ENCODE measurements at regions not wholly inside any gene's neighbourhood (a gene's known extent, or its start where the extent isn't known, plus 50 kb on each side); places are given as distances from the start of the nearest gene placed in this dataset.

DNA sequence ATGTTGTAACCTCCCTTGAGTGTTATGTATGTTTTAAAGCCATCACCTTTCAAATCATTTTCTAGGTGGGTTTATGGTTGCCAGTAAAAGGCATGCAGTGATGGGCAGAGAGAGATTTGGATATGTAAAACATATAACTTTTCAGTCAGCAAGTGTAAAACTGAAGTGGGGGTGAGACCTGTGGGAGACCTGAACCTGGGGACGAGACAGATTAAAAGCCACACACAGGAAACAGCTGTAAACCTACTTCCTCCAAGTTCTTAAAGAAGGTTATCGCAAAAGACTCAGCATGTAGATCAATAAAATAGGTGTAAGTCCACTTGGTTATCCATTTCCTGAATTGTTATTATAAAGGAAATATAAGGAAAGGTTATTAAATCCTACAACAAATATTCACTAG lies 76.6 kb downstream of the YIPF5 start:
- no peaks in the 10 kb centered on the region for H3K36me3 ChIP-seq (ENCODE audit: insufficient read depth, low read length)
- H3K4me3 ChIP-seq = no peak overlapping the region
- DNase-seq (ENCODE audit: low read depth, low spot score) = no peak
- no peak overlapping the region for H3K9ac ChIP-seq (ENCODE audit: insufficient read length)
- TF ChIP-seq FOXP2 (optimal IDR thresholded peaks at IDR 0.05; ENCODE audit: control extremely low read depth, extremely low read length, insufficient read depth) (no peak), EZH2 (IDR thresholded peaks at IDR 0.05) (no peak), POLR2AphosphoS5 (IDR thresholded peaks at IDR 0.05; ENCODE audit: borderline replicate concordance, low read depth, low read length) (no peak)
- no peaks in the 10 kb centered on the region for H3K9me3 ChIP-seq (ENCODE audit: low read depth, low read length)
- no peak overlapping the region for H3K27ac ChIP-seq

- H3K9ac ChIP-seq (ENCODE audit: insufficient read length) = no peak overlapping the region
- H3K9me3 ChIP-seq (ENCODE audit: low read depth, low read length) = no peaks in the 10 kb centered on the region
- TF ChIP-seq POLR2AphosphoS5 (IDR thresholded peaks at IDR 0.05; ENCODE audit: borderline replicate concordance, low read depth, low read length) (no peak), EZH2 (IDR thresholded peaks at IDR 0.05) (no peak), FOXP2 (optimal IDR thresholded peaks at IDR 0.05; ENCODE audit: control extremely low read depth, extremely low read length, insufficient read depth) (no peak)
- peak overlapping the region; percentile 39; the same call in 1 of the 2 replicates for H3K27ac ChIP-seq
- H3K36me3 ChIP-seq (ENCODE audit: insufficient read depth, low read length) = no peaks in the 10 kb centered on the region
- no peak overlapping the region; the same call in 1 of the 2 replicates for H3K4me3 ChIP-seq
- DNase-seq (ENCODE audit: low read depth, low spot score) = no peak
These were observed 69.8 kb downstream of the YIPF5 start for GRCh38 chr5:144100702-144101101.

- H3K4me3 ChIP-seq = no peak overlapping the region
- no peaks in the 10 kb centered on the region for H3K36me3 ChIP-seq (ENCODE audit: insufficient read depth, low read length)
- H3K9ac ChIP-seq (ENCODE audit: insufficient read length) = no peak overlapping the region
- DNase-seq (ENCODE audit: low read depth, low spot score) = no peak
- H3K27ac ChIP-seq = no peak overlapping the region
- H3K9me3 ChIP-seq (ENCODE audit: low read depth, low read length) = no peaks in the 10 kb centered on the region
- TF ChIP-seq FOXP2 (optimal IDR thresholded peaks at IDR 0.05; ENCODE audit: control extremely low read depth, extremely low read length, insufficient read depth) = no peak
- no peak for TF ChIP-seq EZH2 (IDR thresholded peaks at IDR 0.05)
- no peak for TF ChIP-seq POLR2AphosphoS5 (IDR thresholded peaks at IDR 0.05; ENCODE audit: borderline replicate concordance, low read depth, low read length)
These were observed 68.8 kb downstream of the YIPF5 start for GRCh38 chr5:144101616-144102015.

GRCh38 chr5:144102361-144102760 lies 68.1 kb downstream of the YIPF5 start:
- Histone ChIP-seq H3K9me3 (ENCODE audit: low read depth, low read length) (no peaks in the 10 kb centered on the region), H3K9ac (ENCODE audit: insufficient read length) (no peak overlapping the region), H3K36me3 (ENCODE audit: insufficient read depth, low read length) (no peaks in the 10 kb centered on the region), H3K4me3 (no peak overlapping the region), H3K27ac (no peak overlapping the region)
- TF ChIP-seq FOXP2 (optimal IDR thresholded peaks at IDR 0.05; ENCODE audit: control extremely low read depth, extremely low read length, insufficient read depth) = no peak
- no peak for DNase-seq (ENCODE audit: low read depth, low spot score)

DNA sequence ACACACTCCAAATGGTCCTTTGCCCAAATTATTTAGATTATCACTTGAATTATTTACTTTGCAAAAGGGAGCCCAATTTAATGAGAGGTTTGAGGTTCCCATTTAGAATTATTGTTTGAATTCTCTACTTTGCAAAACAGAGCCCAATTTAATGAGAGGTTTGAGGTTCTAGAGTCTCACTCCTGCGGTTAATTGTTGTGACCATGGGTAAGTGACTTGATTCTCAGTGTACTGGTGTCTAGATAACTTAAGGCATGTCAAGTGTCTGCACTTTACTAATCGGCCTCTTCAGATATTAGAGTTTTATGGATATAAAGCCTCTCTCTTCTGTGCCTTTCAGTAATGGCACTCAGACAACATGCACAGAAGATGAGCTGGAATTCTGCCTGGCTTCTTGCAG lies 67.5 kb downstream of the YIPF5 start:
- Histone ChIP-seq H3K4me3 (no peak overlapping the region), H3K9ac (ENCODE audit: insufficient read length) (no peak overlapping the region), H3K27ac (no peak overlapping the region), H3K9me3 (ENCODE audit: low read depth, low read length) (no peaks in the 10 kb centered on the region), H3K36me3 (ENCODE audit: insufficient read depth, low read length) (no peaks in the 10 kb centered on the region)
- no peak for DNase-seq (ENCODE audit: low read depth, low spot score)
- TF ChIP-seq FOXP2 (optimal IDR thresholded peaks at IDR 0.05; ENCODE audit: control extremely low read depth, extremely low read length, insufficient read depth) (no peak), EZH2 (IDR thresholded peaks at IDR 0.05) (no peak), POLR2AphosphoS5 (IDR thresholded peaks at IDR 0.05; ENCODE audit: borderline replicate concordance, low read depth, low read length) (no peak)

DNA sequence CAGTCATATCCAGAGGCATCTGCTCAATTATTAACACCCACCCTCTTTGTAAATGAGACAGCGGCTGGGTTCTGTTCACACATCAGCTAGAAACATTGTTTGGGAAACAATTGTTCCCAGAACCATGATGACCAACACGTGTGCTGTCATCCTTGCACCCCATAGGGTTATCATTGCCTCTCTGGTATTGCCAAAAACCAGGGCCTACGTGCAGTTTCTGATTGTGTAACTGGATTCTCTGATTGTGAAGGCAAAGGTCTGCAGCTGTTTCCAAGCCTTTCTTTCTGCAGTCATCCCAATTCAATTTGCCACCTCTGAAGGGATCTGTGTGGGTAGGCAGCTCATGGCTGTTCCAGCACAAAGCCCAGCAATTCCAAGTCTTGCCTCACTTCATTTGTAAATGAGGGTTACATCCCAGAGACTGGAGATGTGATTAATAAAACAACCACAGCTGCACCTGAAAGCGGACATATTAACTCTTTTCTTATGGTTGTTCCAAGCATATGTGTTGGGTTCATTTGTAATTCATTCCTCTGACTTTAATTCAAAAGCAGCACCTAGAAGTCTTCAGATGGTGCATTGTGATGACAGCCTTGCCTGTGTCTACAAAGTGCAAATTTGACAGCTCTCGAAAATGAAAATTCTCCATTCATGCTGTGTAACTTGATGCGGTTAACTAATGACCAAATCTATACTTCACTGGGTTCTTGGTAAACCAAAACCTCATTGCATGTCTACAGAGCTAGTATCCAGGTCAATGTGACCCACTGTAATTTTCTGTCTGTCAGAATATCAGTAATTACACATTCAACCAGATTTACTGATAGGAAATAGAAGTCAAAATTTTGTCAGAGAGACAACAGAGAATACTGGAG lies 66.6 kb downstream of the YIPF5 start:
- H3K9me3 ChIP-seq (ENCODE audit: low read depth, low read length) = no peaks in the 10 kb centered on the region

GRCh38 chr5:144105371-144105770 lies 65.1 kb downstream of the YIPF5 start:
- no peak overlapping the region for H3K9ac ChIP-seq (ENCODE audit: insufficient read length)
- H3K9me3 ChIP-seq (ENCODE audit: low read depth, low read length) = no peaks in the 10 kb centered on the region
- no peak overlapping the region for H3K27ac ChIP-seq
- no peak for DNase-seq (ENCODE audit: low read depth, low spot score)
- no peaks in the 10 kb centered on the region for H3K36me3 ChIP-seq (ENCODE audit: insufficient read depth, low read length)
- TF ChIP-seq POLR2AphosphoS5 (IDR thresholded peaks at IDR 0.05; ENCODE audit: borderline replicate concordance, low read depth, low read length) (no peak), EZH2 (IDR thresholded peaks at IDR 0.05) (no peak), FOXP2 (optimal IDR thresholded peaks at IDR 0.05; ENCODE audit: control extremely low read depth, extremely low read length, insufficient read depth) (no peak)
- no peak overlapping the region for H3K4me3 ChIP-seq

More for the DNA sequence above, 66.6 kb downstream of the YIPF5 start:
- Histone ChIP-seq H3K9ac (ENCODE audit: insufficient read length) (no peak overlapping the region), H3K27ac (no peak overlapping the region), H3K36me3 (ENCODE audit: insufficient read depth, low read length) (no peaks in the 10 kb centered on the region), H3K4me3 (no peak overlapping the region)
- TF ChIP-seq POLR2AphosphoS5 (IDR thresholded peaks at IDR 0.05; ENCODE audit: borderline replicate concordance, low read depth, low read length) = no peak
- no peak for TF ChIP-seq EZH2 (IDR thresholded peaks at IDR 0.05)
- no peak for TF ChIP-seq FOXP2 (optimal IDR thresholded peaks at IDR 0.05; ENCODE audit: control extremely low read depth, extremely low read length, insufficient read depth)
- no peak for DNase-seq (ENCODE audit: low read depth, low spot score)

- TF ChIP-seq EZH2 (IDR thresholded peaks at IDR 0.05) (no peak), FOXP2 (optimal IDR thresholded peaks at IDR 0.05; ENCODE audit: control extremely low read depth, extremely low read length, insufficient read depth) (no peak), POLR2AphosphoS5 (IDR thresholded peaks at IDR 0.05; ENCODE audit: borderline replicate concordance, low read depth, low read length) (no peak)
- H3K36me3 ChIP-seq (ENCODE audit: insufficient read depth, low read length) = no peaks in the 10 kb centered on the region
- no peak for DNase-seq (ENCODE audit: low read depth, low spot score)
- H3K27ac ChIP-seq = no peak overlapping the region
- no peak overlapping the region for H3K4me3 ChIP-seq
- no peak overlapping the region for H3K9ac ChIP-seq (ENCODE audit: insufficient read length)
- no peaks in the 10 kb centered on the region for H3K9me3 ChIP-seq (ENCODE audit: low read depth, low read length)
These were observed 62.3 kb downstream of the YIPF5 start for GRCh38 chr5:144108131-144108530.
